T-helper 1 cell treated with Interleukin-12 subunit alpha and Interleukin-12 subunit beta and Interleukin-4 antibody, amounts not matched to agents 30 ng/mL and 1 ng/mL, for 36 hours (primary cell): ENCODE measurements at regions not wholly inside any gene's neighbourhood (a gene's known extent, or its start where the extent isn't known, plus 50 kb on each side); places are given as distances from the start of the nearest gene placed in this dataset.

Source experiments
- intact Hi-C: fragments of 100-400 bp; cut with micrococcal nuclease; formaldehyde crosslinking; loops from one replicate; pipeline ENCODE4 v1.15.1; 2024

GRCh38 chr14:54306806-54307205 is 90.0 kb upstream of the CDKN3 start:
- intact Hi-C loops = no loop called here

- intact Hi-C loops = no loop called here
Measured at GRCh38 chr14:54309615-54310014, 87.2 kb upstream of the CDKN3 start.

GRCh38 chr14:54310151-54310850 is 86.5 kb upstream of the CDKN3 start:
- intact Hi-C loops = no loop called here

- intact Hi-C loops = no loop called here
Measured at GRCh38 chr14:54310851-54311228, 86.0 kb upstream of the CDKN3 start.

- intact Hi-C loops = no loop called here
Measured at GRCh38 chr14:54312166-54312801, 84.5 kb upstream of the CDKN3 start.

GRCh38 chr14:54314365-54315104 is 82.3 kb upstream of the CDKN3 start:
- intact Hi-C loops = no loop called here

- intact Hi-C loops = no loop called here
Measured at GRCh38 chr14:54316652-54317051, 80.2 kb upstream of the CDKN3 start.

- intact Hi-C loops = no loop called here
Measured at GRCh38 chr14:54317391-54317790, 79.4 kb upstream of the CDKN3 start.

GRCh38 chr14:54322246-54322645 is 74.6 kb upstream of the CDKN3 start:
- intact Hi-C loops = loop anchor here (10.0 kb wide), 1 partner anchor 387 kb away; no protein-coding TSS in a partner anchor

- intact Hi-C loops = loop anchor here (10.0 kb wide), 1 partner anchor 388 kb away; no protein-coding TSS in a partner anchor
Measured at GRCh38 chr14:54322701-54323337, 74.0 kb upstream of the CDKN3 start.

GRCh38 chr14:54325766-54326165 is 71.0 kb upstream of the CDKN3 start:
- intact Hi-C loops = loop anchor here (10.0 kb wide), 1 partner anchor 391 kb away; no protein-coding TSS in a partner anchor

- intact Hi-C loops = loop anchor here (1.0 to 10.0 kb wide), 3 partner anchors 154 to 790 kb away; no protein-coding TSS in a partner anchor
Measured at GRCh38 chr14:54329082-54329695, 67.6 kb upstream of the CDKN3 start.

- intact Hi-C loops = no loop called here
Measured at GRCh38 chr14:54330876-54331275, 65.9 kb upstream of the CDKN3 start.

- intact Hi-C loops = no loop called here
Measured at GRCh38 chr14:54331516-54331915, 65.3 kb upstream of the CDKN3 start.

- intact Hi-C loops = no loop called here
Measured at GRCh38 chr14:54332490-54332889, 64.3 kb upstream of the CDKN3 start.

- intact Hi-C loops = no loop called here
Measured at GRCh38 chr14:54333511-54333910, 63.3 kb upstream of the CDKN3 start.

GRCh38 chr14:54335569-54336155 is 61.1 kb upstream of the CDKN3 start:
- intact Hi-C loops = no loop called here

GRCh38 chr14:54337314-54337713 is 59.5 kb upstream of the CDKN3 start:
- intact Hi-C loops = no loop called here

- intact Hi-C loops = no loop called here
Measured at GRCh38 chr14:54338696-54339317, 58.0 kb upstream of the CDKN3 start.

- intact Hi-C loops = loop anchor here (1.0 kb wide), 1 partner anchor 39 kb away; no protein-coding TSS in a partner anchor
Measured at GRCh38 chr14:54339771-54340170, 57.0 kb upstream of the CDKN3 start.
